K562 (cell line): ENCODE measurements at regions not wholly inside any gene's neighbourhood (a gene's known extent, or its start where the extent isn't known, plus 50 kb on each side); places are given as distances from the start of the nearest gene placed in this dataset.

Experiments
- E4F1 ChIP-seq: fragments of 250-450 bp; sonication (Bioruptor Pico); IDR thresholded peaks from 2 replicates; pipeline ENCODE4 v1.5.0; 2021; ENCODE audit warnings: mild to moderate bottlenecking, borderline replicate concordance
- ETV6 ChIP-seq, 3 experiments: fragments of 150-350 bp in 1 of 3; sonication (generic) in 1 of 3; formaldehyde crosslinking in 1 of 3; IDR thresholded peaks; 2 replicates each; pipeline versions ENCODE4 v1.6.1 to v1.8.0; 2014 to 2022; ENCODE audit warnings: borderline replicate concordance in 2 of 3, low read depth in 2 of 3, antibody characterized with exemption in 1 of 3, low read length in 1 of 3, mild to moderate bottlenecking in 1 of 3, missing genetic modification reagents in 1 of 3
- PHB ChIP-seq: fragments of 250-450 bp; sonication (Bioruptor Pico); IDR thresholded peaks from 2 replicates; pipeline ENCODE4 v1.5.0; 2021
- U2AF1 ChIP-seq: fragments of 200-400 bp; formaldehyde crosslinking; optimal IDR thresholded peaks from 2 replicates; pipeline ENCODE3; 2017; ENCODE audit warnings: mild to moderate bottlenecking, low read depth, low read length, moderate library complexity
- TF ChIP-seq, protein P1 (sequence below): fragments of 450-650 bp; IDR thresholded peaks from 2 replicates; pipeline ENCODE4 v1.6.1; 2018; ENCODE audit not compliant: partially characterized antibody

GRCh38 chr1:98382586-98382985 is 278.9 kb upstream of the SNX7 start (continued):
- TF ChIP-seq, protein P1, sequence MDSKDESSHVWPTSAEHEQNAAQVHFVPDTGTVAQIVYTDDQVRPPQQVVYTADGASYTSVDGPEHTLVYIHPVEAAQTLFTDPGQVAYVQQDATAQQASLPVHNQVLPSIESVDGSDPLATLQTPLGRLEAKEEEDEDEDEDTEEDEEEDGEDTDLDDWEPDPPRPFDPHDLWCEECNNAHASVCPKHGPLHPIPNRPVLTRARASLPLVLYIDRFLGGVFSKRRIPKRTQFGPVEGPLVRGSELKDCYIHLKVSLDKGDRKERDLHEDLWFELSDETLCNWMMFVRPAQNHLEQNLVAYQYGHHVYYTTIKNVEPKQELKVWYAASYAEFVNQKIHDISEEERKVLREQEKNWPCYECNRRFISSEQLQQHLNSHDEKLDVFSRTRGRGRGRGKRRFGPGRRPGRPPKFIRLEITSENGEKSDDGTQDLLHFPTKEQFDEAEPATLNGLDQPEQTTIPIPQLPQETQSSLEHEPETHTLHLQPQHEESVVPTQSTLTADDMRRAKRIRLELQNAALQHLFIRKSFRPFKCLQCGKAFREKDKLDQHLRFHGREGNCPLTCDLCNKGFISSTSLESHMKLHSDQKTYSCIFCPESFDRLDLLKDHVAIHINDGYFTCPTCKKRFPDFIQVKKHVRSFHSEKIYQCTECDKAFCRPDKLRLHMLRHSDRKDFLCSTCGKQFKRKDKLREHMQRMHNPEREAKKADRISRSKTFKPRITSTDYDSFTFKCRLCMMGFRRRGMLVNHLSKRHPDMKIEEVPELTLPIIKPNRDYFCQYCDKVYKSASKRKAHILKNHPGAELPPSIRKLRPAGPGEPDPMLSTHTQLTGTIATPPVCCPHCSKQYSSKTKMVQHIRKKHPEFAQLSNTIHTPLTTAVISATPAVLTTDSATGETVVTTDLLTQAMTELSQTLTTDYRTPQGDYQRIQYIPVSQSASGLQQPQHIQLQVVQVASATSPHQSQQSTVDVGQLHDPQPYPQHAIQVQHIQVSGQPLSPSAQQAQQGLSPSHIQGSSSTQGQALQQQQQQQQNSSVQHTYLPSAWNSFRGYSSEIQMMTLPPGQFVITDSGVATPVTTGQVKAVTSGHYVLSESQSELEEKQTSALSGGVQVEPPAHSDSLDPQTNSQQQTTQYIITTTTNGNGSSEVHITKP, result no peak
- no peak for TF ChIP-seq U2AF1
- TF ChIP-seq PHB (CRISPR knock-in tag), result no peak
- no peak for TF ChIP-seq E4F1 (CRISPR knock-in tag)
- no peak for TF ChIP-seq ETV6 (IDR thresholded peaks at IDR 0.05; ENCODE audit: borderline replicate concordance in 1 of 2, low read depth in 2 of 2, low read length in 1 of 2)
- TF ChIP-seq ETV6 (CRISPR knock-in tag; IDR thresholded peaks at IDR 0.05; ENCODE audit: borderline replicate concordance), result no peak
- TF ChIP-seq, all 486 proteins: peak for 0
